T1000 (cell line): ENCODE measurements at regions not wholly inside any gene's neighbourhood (a gene's known extent, or its start where the extent isn't known, plus 50 kb on each side); places are given as distances from the start of the nearest gene placed in this dataset.
A peak's percentile ranks its signal among the peaks of the same experiment; 100 is the strongest.

ENCODE experiments used
- DNase-seq: peaks from one replicate; lab custom pipeline; 2025; ENCODE audit warnings: mixed read lengths; lab: John Stamatoyannopoulos, UW

GRCh38 chr5:147037515-147038205, 159.1 kb upstream of the PPP2R2B start:
- peak; percentile 35 for DNase-seq

- DNase-seq: no peak
Observed at GRCh38 chr5:147040856-147041255, 162.3 kb upstream of the PPP2R2B start.

GRCh38 chr5:147044572-147045273, 166.2 kb upstream of the PPP2R2B start:
- no peak for DNase-seq

- DNase-seq: no peak
Observed at GRCh38 chr5:147045290-147045689, 166.7 kb upstream of the PPP2R2B start.

- no peak for DNase-seq
Observed at GRCh38 chr5:147046281-147046680, 167.7 kb upstream of the PPP2R2B start.

- DNase-seq: no peak
Observed at GRCh38 chr5:147046894-147047293, 168.3 kb upstream of the PPP2R2B start.

GRCh38 chr5:147049764-147050163, 171.2 kb upstream of the PPP2R2B start:
- no peak for DNase-seq

- no peak for DNase-seq
Observed at GRCh38 chr5:147050172-147050571, 171.6 kb upstream of the PPP2R2B start.

GRCh38 chr5:147051193-147051592, 172.6 kb upstream of the PPP2R2B start:
- no peak for DNase-seq

GRCh38 chr5:147052519-147052918, 174.0 kb upstream of the PPP2R2B start:
- DNase-seq: no peak

GRCh38 chr5:147055089-147055826, 176.7 kb upstream of the PPP2R2B start:
- DNase-seq: no peak

- no peak for DNase-seq
Observed at GRCh38 chr5:147055850-147056566, 177.5 kb upstream of the PPP2R2B start.

GRCh38 chr5:147057051-147057450, 177.8 kb upstream of the STK32A start:
- no peak for DNase-seq

- no peak for DNase-seq
Observed at GRCh38 chr5:147061431-147061830, 173.4 kb upstream of the STK32A start.

- DNase-seq: no peak
Observed at GRCh38 chr5:147062427-147062826, 172.4 kb upstream of the STK32A start.

GRCh38 chr5:147063943-147064342, 170.9 kb upstream of the STK32A start:
- DNase-seq: no peak

- no peak for DNase-seq
Observed at GRCh38 chr5:147065071-147065470, 169.8 kb upstream of the STK32A start.

- DNase-seq: no peak
Observed at GRCh38 chr5:147068998-147069397, 165.8 kb upstream of the STK32A start.

- no peak for DNase-seq
Observed at GRCh38 chr5:147072622-147073021, 162.2 kb upstream of the STK32A start.

- DNase-seq: no peak
Observed at GRCh38 chr5:147073098-147073497, 161.7 kb upstream of the STK32A start.

- DNase-seq: no peak
Observed at GRCh38 chr5:147075187-147075586, 159.6 kb upstream of the STK32A start.

GRCh38 chr5:147080391-147080790, 154.4 kb upstream of the STK32A start:
- no peak for DNase-seq
